ENCODE measurements at regions not wholly inside any gene's neighbourhood (a gene's known extent, or its start where the extent isn't known, plus 50 kb on each side); places are given as distances from the start of the nearest gene placed in this dataset.
"Not testable (repeated sequence)": the region's sequence is repeated elsewhere in the genome, so short reads cannot be mapped to it uniquely, and the experiment has no call there.

DNA sequence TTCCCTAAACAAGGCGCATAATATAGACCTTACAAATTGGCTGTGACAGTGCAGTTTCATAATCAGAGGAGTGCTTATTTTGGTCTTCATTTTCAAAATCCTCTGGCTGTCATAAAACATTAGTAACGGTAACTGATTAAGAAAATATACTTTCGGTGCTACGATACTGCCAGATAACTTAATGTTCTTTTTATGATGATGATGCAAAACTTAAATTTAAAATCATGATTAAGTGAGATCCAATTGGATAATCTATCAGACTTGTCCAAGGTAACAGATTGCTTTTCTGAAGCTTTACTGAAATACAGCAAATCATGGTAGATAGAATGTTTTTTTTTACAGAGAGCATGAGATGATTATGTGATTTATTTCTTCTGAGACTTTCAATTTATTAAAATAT, 364.2 kb upstream of the CNTN3 start:
- DNase-seq: no peak
- Histone ChIP-seq H3K27ac (no peak overlapping the region), H3K4me3 (ENCODE audit: low read depth, low read length) (no peak overlapping the region), H3K36me3 (replicated peaks) (no peaks in the 10 kb centered on the region), H3K27me3 (replicated peaks) (no peaks in the 10 kb centered on the region)
- TF ChIP-seq, protein P1, sequence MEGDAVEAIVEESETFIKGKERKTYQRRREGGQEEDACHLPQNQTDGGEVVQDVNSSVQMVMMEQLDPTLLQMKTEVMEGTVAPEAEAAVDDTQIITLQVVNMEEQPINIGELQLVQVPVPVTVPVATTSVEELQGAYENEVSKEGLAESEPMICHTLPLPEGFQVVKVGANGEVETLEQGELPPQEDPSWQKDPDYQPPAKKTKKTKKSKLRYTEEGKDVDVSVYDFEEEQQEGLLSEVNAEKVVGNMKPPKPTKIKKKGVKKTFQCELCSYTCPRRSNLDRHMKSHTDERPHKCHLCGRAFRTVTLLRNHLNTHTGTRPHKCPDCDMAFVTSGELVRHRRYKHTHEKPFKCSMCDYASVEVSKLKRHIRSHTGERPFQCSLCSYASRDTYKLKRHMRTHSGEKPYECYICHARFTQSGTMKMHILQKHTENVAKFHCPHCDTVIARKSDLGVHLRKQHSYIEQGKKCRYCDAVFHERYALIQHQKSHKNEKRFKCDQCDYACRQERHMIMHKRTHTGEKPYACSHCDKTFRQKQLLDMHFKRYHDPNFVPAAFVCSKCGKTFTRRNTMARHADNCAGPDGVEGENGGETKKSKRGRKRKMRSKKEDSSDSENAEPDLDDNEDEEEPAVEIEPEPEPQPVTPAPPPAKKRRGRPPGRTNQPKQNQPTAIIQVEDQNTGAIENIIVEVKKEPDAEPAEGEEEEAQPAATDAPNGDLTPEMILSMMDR (IDR thresholded peaks at IDR 0.05; ENCODE audit: low read depth, low read length, missing control alignments): no peak
- in situ Hi-C loops (cut with HindIII; ENCODE audit: low pct_ligation_motif_present, low sequenced_read_pairs): no loop called here

DNA sequence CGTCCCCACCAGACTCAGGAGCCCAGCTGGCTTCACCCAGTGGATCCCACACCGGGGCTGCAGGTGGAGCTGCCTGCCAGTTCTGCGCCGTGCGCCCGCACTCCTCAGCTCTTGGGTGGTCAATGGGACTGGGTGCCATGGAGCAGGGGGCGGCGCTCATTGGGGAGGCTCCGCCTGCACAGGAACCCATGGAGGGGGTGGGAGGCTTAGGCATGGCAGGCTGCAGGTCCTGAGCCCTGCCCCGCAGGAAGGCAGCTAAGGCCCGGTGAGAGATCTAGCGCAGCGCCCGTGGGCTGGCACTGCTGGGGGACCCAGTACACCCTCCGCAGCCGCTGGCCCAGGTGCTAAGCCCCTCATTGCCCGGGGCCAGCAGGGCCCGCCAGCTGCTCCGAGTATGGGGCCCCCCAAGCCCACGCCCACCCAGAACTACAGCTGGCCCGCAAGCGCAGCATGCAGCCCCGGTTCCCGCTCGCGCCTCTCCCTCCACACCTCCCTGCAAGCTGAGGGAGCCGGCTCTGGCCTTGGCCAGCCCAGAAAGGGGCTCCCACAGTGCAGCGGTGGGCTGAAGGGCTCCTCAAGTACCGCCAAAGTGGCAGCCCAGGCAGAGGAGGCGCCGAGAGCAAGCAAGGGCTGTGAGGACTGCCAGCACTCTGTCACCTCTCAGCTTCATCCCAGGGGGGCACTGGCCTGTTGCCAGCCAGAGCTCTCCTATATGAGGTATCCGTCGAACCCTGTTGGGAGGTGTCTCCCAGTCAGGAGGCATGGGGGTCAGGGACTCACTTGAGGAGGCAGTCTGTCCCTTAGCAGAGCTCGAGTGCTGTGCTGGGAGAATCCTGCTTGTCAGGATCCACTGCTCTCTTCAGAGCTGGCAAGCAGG, 370.8 kb upstream of the CNTN3 start:
- in situ Hi-C loops (cut with HindIII; ENCODE audit: low pct_ligation_motif_present, low sequenced_read_pairs); DNase-seq; H3K36me3 ChIP-seq (replicated peaks); H3K4me3 ChIP-seq (ENCODE audit: low read depth, low read length); H3K27me3 ChIP-seq (replicated peaks); H3K27ac ChIP-seq: not testable (repeated sequence)

DNA sequence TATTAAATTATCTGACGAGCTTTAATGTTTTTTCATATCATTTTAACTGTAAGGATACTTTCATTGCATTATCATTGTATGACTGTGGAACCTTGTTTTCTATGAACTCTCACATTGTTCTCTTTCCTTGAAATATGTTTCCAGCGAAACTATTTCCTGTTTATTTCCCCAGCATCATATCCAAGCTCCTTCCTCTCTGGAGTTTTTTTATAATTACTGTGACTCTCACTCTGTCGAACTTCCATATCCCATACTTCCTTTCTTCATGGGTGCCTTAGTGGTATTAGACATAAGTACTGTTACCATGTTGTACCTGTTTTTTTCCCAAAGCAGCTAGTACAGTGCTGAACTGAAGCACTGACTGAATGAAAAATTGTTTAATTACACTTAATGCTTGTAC, 373.6 kb upstream of the CNTN3 start:
- no peak for DNase-seq
- H3K4me3 ChIP-seq (ENCODE audit: low read depth, low read length): no peak overlapping the region
- no peaks in the 10 kb centered on the region for H3K36me3 ChIP-seq (replicated peaks)
- in situ Hi-C loops (cut with HindIII; ENCODE audit: low pct_ligation_motif_present, low sequenced_read_pairs): no loop called here
- TF ChIP-seq, protein P1 (IDR thresholded peaks at IDR 0.05; ENCODE audit: low read depth, low read length, missing control alignments): no peak
- no peak overlapping the region for H3K27ac ChIP-seq
- no peaks in the 10 kb centered on the region for H3K27me3 ChIP-seq (replicated peaks)

DNA sequence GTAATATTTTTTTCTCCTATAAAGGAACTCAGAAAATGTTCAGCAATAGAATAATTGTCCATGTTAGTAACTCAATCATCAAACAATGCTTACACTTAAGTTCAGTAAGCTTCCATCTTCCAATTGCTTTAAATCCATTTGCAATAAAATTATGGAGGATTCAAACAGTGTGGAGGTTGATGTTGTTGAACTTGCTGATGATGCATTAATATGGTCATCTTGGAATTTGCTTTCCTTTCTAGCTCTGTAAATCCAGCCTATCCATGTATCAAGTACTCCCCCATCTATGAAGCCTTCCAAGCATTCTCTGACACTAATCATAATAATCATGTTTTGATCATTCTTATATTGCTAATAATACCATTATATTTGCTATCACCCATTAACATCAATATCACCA, 378.4 kb upstream of the CNTN3 start:
- H3K27ac ChIP-seq: no peak overlapping the region
- no peaks in the 10 kb centered on the region for H3K36me3 ChIP-seq (replicated peaks)
- in situ Hi-C loops (cut with HindIII; ENCODE audit: low pct_ligation_motif_present, low sequenced_read_pairs): no loop called here

DNA sequence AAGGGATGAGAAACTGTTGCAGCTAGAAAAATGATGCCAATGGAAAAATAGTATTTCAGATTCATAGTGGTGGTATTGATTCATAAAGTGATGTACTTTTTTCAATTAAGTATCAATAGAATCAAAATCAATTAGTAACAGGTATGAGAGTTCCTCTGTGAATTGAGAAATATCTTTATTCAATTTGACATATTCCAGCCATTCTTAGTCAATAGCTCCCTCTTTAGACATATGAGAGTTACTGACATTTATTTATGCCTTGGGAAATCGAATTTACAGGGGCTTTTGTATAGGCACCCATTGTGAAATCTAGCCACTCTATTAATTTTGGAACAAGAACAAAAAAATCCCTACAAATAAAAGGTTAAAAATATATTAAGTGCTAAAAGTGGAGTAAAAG, 386.9 kb upstream of the CNTN3 start:
- no peaks in the 10 kb centered on the region for H3K27me3 ChIP-seq (replicated peaks)
- in situ Hi-C loops (cut with HindIII; ENCODE audit: low pct_ligation_motif_present, low sequenced_read_pairs): no loop called here
- no peak for DNase-seq
- TF ChIP-seq, protein P1 (IDR thresholded peaks at IDR 0.05; ENCODE audit: low read depth, low read length, missing control alignments): no peak
- no peaks in the 10 kb centered on the region for H3K36me3 ChIP-seq (replicated peaks)
- H3K4me3 ChIP-seq (ENCODE audit: low read depth, low read length): no peak overlapping the region
- no peak overlapping the region for H3K27ac ChIP-seq

More for the DNA sequence above, 378.4 kb upstream of the CNTN3 start:
- Histone ChIP-seq H3K27me3 (replicated peaks) (no peaks in the 10 kb centered on the region), H3K4me3 (ENCODE audit: low read depth, low read length) (no peak overlapping the region)
- no peak for DNase-seq
- TF ChIP-seq, protein P1 (IDR thresholded peaks at IDR 0.05; ENCODE audit: low read depth, low read length, missing control alignments): no peak

GRCh38 chr3:75012791-75013331, 398.4 kb upstream of the CNTN3 start:
- Histone ChIP-seq H3K27ac (no peak overlapping the region), H3K27me3 (replicated peaks) (no peaks in the 10 kb centered on the region), H3K4me3 (ENCODE audit: low read depth, low read length) (no peak overlapping the region), H3K36me3 (replicated peaks) (no peaks in the 10 kb centered on the region)
- in situ Hi-C loops (cut with HindIII; ENCODE audit: low pct_ligation_motif_present, low sequenced_read_pairs): no loop called here
- TF ChIP-seq, protein P1 (IDR thresholded peaks at IDR 0.05; ENCODE audit: low read depth, low read length, missing control alignments): no peak
- DNase-seq: no peak

Data from brain microvascular endothelial cell (primary cell).